AG09319 (cell line): ENCODE measurements at regions not wholly inside any gene's neighbourhood (a gene's known extent, or its start where the extent isn't known, plus 50 kb on each side); places are given as distances from the start of the nearest gene placed in this dataset.

Experiments used
- DNase-seq: peaks from one replicate; pipeline ENCODE4 v3.0.0-alpha.2; 2010; ENCODE audit warnings: low read depth; ENCODE audit errors: extremely low read depth
- CTCF ChIP-seq: IDR thresholded peaks from 2 replicates; pipeline ENCODE4 v1.5.1; 2011; ENCODE audit warnings: low read depth, mild to moderate bottlenecking, inconsistent platforms, low read length, moderate library complexity

- DNase-seq = no peak
- no peak for TF ChIP-seq CTCF
These were observed 229.3 kb downstream of the MINAR1 start for GRCh38 chr15:79661411-79661810.

GRCh38 chr15:79673416-79674123 is 223.2 kb downstream of the MTHFS start:
- TF ChIP-seq CTCF = no peak; the same call in 1 of the 2 replicates
- no peak for DNase-seq

DNA sequence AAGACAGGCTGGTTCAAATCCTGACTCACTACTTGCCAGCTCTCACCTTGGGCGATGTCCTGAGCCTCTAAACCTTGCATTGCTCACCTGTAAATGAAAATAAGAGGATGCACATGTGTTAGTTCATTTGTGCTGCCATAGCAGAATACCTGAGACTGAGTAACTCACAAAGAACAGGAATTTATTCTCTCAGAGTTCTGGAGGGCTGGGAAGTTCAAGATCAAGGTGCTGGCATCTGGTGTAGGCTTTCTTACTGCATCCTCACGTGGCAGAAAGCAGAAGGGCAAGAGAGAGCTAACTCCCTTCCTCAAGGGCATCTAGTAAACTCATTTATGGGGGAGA is 222.7 kb downstream of the MTHFS start:
- DNase-seq = no peak
- TF ChIP-seq CTCF = no peak

DNA sequence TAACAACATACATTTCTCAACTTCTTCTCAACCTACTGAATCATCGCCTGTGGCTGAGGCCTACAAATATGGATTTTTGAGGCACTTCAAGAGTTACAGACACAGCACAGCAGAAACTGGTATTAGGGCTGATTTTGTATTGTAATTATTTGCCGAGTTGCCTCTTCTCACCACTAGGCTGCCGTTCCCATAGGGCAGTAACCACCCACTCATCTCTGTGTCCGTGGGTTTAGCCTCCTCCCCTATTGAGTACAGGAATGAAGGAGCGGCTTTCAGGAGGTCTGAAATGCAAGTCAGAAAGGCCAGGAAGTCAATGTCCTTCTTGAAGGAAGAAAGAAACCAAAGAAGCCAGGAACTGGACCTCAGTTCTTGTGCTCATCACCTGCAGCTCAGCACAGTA is 220.8 kb downstream of the MTHFS start:
- DNase-seq = no peak
- no peak for TF ChIP-seq CTCF

DNA sequence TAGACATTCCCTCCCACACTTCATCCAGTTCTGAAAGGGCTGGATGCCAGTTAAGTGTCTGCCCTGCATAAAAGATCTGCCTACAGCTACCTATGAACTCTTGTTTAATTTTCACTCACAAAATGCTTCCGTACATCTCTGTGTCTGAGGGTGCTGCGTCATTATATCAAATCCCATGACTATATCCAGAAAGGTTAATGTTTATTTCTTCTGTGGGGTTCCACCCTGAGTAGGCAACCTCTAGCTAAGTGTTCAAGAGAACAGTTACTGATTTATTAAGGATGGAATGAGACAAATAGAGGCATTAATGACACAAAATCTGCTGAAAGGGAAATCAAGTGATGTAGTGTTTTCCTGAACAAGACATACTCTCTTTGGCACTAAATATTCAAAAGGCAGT is 220.2 kb downstream of the MTHFS start:
- DNase-seq = no peak
- TF ChIP-seq CTCF = no peak

GRCh38 chr15:79677241-79677640 is 219.6 kb downstream of the MTHFS start:
- DNase-seq = no peak

More at GRCh38 chr15:79677241-79677640, 219.6 kb downstream of the MTHFS start:
- no peak for TF ChIP-seq CTCF
